Mesodermal cell (in vitro differentiated cells): ENCODE measurements at regions not wholly inside any gene's neighbourhood (a gene's known extent, or its start where the extent isn't known, plus 50 kb on each side); places are given as distances from the start of the nearest gene placed in this dataset.

Experiments
- H3K27ac ChIP-seq: 2 replicates; pipeline ENCODE4 v1.7.0; 2013; ENCODE audit warnings: mild to moderate bottlenecking, low read depth, low read length, moderate library complexity; ENCODE audit not compliant: severe bottlenecking
- H3K36me3 ChIP-seq: 2 replicates; pipeline ENCODE4 v1.7.1; 2013; ENCODE audit warnings: mild to moderate bottlenecking, low read length, moderate library complexity; ENCODE audit not compliant: control insufficient read depth, insufficient read depth
- H3K4me1 ChIP-seq: one replicate; pipeline ENCODE4 v1.7.1; 2013; ENCODE audit warnings: mild to moderate bottlenecking, low read length; ENCODE audit not compliant: insufficient read depth, control insufficient read depth, poor library complexity, severe bottlenecking
- H3K4me3 ChIP-seq: 2 replicates; pipeline ENCODE4 v1.7.0; 2013; ENCODE audit warnings: low read length, control low read depth, mild to moderate bottlenecking; ENCODE audit not compliant: insufficient read depth, poor library complexity, severe bottlenecking; ENCODE audit errors: extremely low read depth
- H3K9me3 ChIP-seq: 2 replicates; pipeline ENCODE4 v1.7.1; 2013; ENCODE audit warnings: mild to moderate bottlenecking, low read length, moderate library complexity; ENCODE audit not compliant: control insufficient read depth
- WGBS, 2 experiments: methylation state at CpG; one replicate each; pipeline ENCODE4 v1.1.5; 2013; ENCODE audit warnings: missing lambda C conversion rate in 2 of 2; ENCODE audit not compliant: insufficient coverage in 2 of 2; 5-methylcytosine and 5-hydroxymethylcytosine counted together

- WGBS, 2 experiments: 89 to 95% methylated on average over 2 to 3 of the region's 4 CpGs
- Histone ChIP-seq H3K27ac (no peak overlapping the region), H3K36me3 (no peaks in the 10 kb centered on the region), H3K4me3 (no peak overlapping the region), H3K4me1 (peaks cover 6% of the 10 kb centered on the region), H3K9me3 (no peaks in the 10 kb centered on the region)
These were observed 94.8 kb upstream of the PRDM11 start for GRCh38 chr11:45051621-45052020.

GRCh38 chr11:45052361-45052760 lies 94.1 kb upstream of the PRDM11 start:
- Histone ChIP-seq H3K27ac (no peak overlapping the region), H3K4me3 (no peak overlapping the region), H3K36me3 (no peaks in the 10 kb centered on the region), H3K9me3 (no peaks in the 10 kb centered on the region), H3K4me1 (peaks cover 3% of the 10 kb centered on the region)
- WGBS, 2 experiments: 81 to 93% methylated on average over 2 to 4 of the region's 6 CpGs

GRCh38 chr11:45053736-45054446 lies 92.5 kb upstream of the PRDM11 start:
- 79 to 81% methylated on average over 14 to 15 of the region's 15 CpGs for WGBS, 2 experiments
- H3K27ac ChIP-seq: no peak overlapping the region
- H3K4me3 ChIP-seq: no peak overlapping the region
- H3K36me3 ChIP-seq: no peaks in the 10 kb centered on the region
- H3K9me3 ChIP-seq: no peaks in the 10 kb centered on the region
- H3K4me1 ChIP-seq: peaks cover 3% of the 10 kb centered on the region

- Histone ChIP-seq H3K36me3 (no peaks in the 10 kb centered on the region), H3K4me1 (no peaks in the 10 kb centered on the region), H3K27ac (no peak overlapping the region), H3K9me3 (no peaks in the 10 kb centered on the region), H3K4me3 (no peak overlapping the region)
- 86% methylated on average over 6 to 8 of the region's 8 CpGs for WGBS, 2 experiments
These were observed 91.5 kb upstream of the PRDM11 start for GRCh38 chr11:45054956-45055355.

- no peak overlapping the region for H3K27ac ChIP-seq
- H3K36me3 ChIP-seq: no peaks in the 10 kb centered on the region
- H3K4me1 ChIP-seq: no peaks in the 10 kb centered on the region
- H3K9me3 ChIP-seq: no peaks in the 10 kb centered on the region
- H3K4me3 ChIP-seq: no peak overlapping the region
- 33 to 78% methylated on average over 1 of the region's 1 CpG for WGBS, 2 experiments
These were observed 89.9 kb upstream of the PRDM11 start for GRCh38 chr11:45056529-45056928.

GRCh38 chr11:45057938-45058646 lies 88.3 kb upstream of the PRDM11 start:
- Histone ChIP-seq H3K27ac (no peak overlapping the region), H3K4me3 (no peak overlapping the region), H3K4me1 (no peaks in the 10 kb centered on the region), H3K9me3 (no peaks in the 10 kb centered on the region), H3K36me3 (no peaks in the 10 kb centered on the region)
- 93 to 94% methylated on average over 2 of the region's 5 CpGs for WGBS, 2 experiments

GRCh38 chr11:45058647-45058950 lies 87.8 kb upstream of the PRDM11 start:
- no peak overlapping the region for H3K4me3 ChIP-seq

GRCh38 chr11:45060707-45061106 lies 85.7 kb upstream of the PRDM11 start:
- Histone ChIP-seq H3K27ac (no peak overlapping the region), H3K36me3 (no peaks in the 10 kb centered on the region)
- WGBS, 2 experiments: 97 to 100% methylated on average over 4 to 5 of the region's 8 CpGs

More at GRCh38 chr11:45058647-45058950, 87.8 kb upstream of the PRDM11 start:
- Histone ChIP-seq H3K4me1 (no peaks in the 10 kb centered on the region), H3K36me3 (no peaks in the 10 kb centered on the region), H3K9me3 (peaks cover 3% of the 10 kb centered on the region), H3K27ac (no peak overlapping the region)
- 73 to 86% methylated on average over 2 to 3 of the region's 3 CpGs for WGBS, 2 experiments

GRCh38 chr11:45061641-45062040 lies 84.8 kb upstream of the PRDM11 start:
- 94 to 95% methylated on average over 5 to 7 of the region's 10 CpGs for WGBS, 2 experiments
- Histone ChIP-seq H3K9me3 (peaks cover 10% of the 10 kb centered on the region), H3K27ac (no peak overlapping the region), H3K4me1 (no peaks in the 10 kb centered on the region), H3K4me3 (no peak overlapping the region), H3K36me3 (no peaks in the 10 kb centered on the region)

More at GRCh38 chr11:45060707-45061106, 85.7 kb upstream of the PRDM11 start:
- Histone ChIP-seq H3K4me1 (no peaks in the 10 kb centered on the region), H3K9me3 (peaks cover 10% of the 10 kb centered on the region), H3K4me3 (no peak overlapping the region)

GRCh38 chr11:45062115-45062514 lies 84.3 kb upstream of the PRDM11 start:
- WGBS, 2 experiments: 92 to 93% methylated on average over 2 to 3 of the region's 3 CpGs
- Histone ChIP-seq H3K36me3 (no peaks in the 10 kb centered on the region), H3K4me1 (no peaks in the 10 kb centered on the region), H3K27ac (no peak overlapping the region), H3K4me3 (no peak overlapping the region), H3K9me3 (peaks cover 10% of the 10 kb centered on the region)
